ENCODE measurements at regions not wholly inside any gene's neighbourhood (a gene's known extent, or its start where the extent isn't known, plus 50 kb on each side); places are given as distances from the start of the nearest gene placed in this dataset.

DNA sequence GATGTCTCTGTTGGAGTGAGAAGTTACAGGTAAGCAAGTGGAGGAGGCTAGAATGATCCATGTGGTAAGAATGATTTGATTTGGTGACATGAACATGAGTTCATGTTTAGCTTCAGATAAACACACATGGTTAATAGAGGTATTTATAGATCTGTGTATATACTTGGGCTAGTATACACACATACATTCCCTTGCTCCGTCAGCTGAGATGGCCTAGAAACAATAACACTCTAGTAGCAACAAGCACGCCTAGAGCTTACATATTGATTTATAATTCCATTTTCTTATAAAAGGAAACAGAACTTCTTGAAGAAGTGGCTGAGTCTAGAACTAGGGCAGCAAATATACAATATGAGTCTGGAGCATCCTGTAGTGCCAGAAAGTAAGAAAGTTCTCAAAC is 223.0 kb downstream of the RND3 start:
- TF ChIP-seq POLR2A (IDR thresholded peaks at IDR 0.05) = no peak
- TF ChIP-seq, protein P1, sequence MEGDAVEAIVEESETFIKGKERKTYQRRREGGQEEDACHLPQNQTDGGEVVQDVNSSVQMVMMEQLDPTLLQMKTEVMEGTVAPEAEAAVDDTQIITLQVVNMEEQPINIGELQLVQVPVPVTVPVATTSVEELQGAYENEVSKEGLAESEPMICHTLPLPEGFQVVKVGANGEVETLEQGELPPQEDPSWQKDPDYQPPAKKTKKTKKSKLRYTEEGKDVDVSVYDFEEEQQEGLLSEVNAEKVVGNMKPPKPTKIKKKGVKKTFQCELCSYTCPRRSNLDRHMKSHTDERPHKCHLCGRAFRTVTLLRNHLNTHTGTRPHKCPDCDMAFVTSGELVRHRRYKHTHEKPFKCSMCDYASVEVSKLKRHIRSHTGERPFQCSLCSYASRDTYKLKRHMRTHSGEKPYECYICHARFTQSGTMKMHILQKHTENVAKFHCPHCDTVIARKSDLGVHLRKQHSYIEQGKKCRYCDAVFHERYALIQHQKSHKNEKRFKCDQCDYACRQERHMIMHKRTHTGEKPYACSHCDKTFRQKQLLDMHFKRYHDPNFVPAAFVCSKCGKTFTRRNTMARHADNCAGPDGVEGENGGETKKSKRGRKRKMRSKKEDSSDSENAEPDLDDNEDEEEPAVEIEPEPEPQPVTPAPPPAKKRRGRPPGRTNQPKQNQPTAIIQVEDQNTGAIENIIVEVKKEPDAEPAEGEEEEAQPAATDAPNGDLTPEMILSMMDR (IDR thresholded peaks at IDR 0.05) = no peak

Measured in lower leg skin (tissue), 3 donors.